HepG2 (cell line): ENCODE measurements at regions not wholly inside any gene's neighbourhood (a gene's known extent, or its start where the extent isn't known, plus 50 kb on each side); places are given as distances from the start of the nearest gene placed in this dataset.

Experiments used
- ARNT2 ChIP-seq: sonication (generic); formaldehyde crosslinking; IDR thresholded peaks from 2 replicates; pipeline ENCODE4 v1.8.0; 2022; ENCODE audit warnings: mild to moderate bottlenecking, low read depth, missing genetic modification reagents, moderate library complexity
- HNRNPLL ChIP-seq: fragments of 200-400 bp; formaldehyde crosslinking; IDR thresholded peaks from 2 replicates; pipeline ENCODE4 v1.6.1; 2017; ENCODE audit warnings: mild to moderate bottlenecking, low read depth, low read length; ENCODE audit not compliant: poor library complexity, severe bottlenecking
- IRF2 ChIP-seq: IDR thresholded peaks from 2 replicates; pipeline ENCODE4 v1.6.1; 2018; ENCODE audit warnings: missing genetic modification reagents, missing compliant biosample characterization
- KAT8 ChIP-seq: IDR thresholded peaks from 2 replicates; pipeline ENCODE4 v1.6.1; 2016; ENCODE audit warnings: missing genetic modification reagents, missing compliant biosample characterization
- KDM5B ChIP-seq: sonication (generic); formaldehyde crosslinking; IDR thresholded peaks from 2 replicates; pipeline ENCODE4 v1.4.0; 2020; ENCODE audit warnings: missing genetic modification reagents, mild to moderate bottlenecking, borderline replicate concordance
- NONO ChIP-seq, 2 experiments: fragments of 450-650 bp in 1 of 2; sonication (generic) in 1 of 2; formaldehyde crosslinking in 1 of 2; IDR thresholded peaks in 1 of 2; conservative IDR thresholded peaks in 1 of 2; 2 replicates each; pipeline versions ENCODE4 v1.6.1 to v1.8.0; 2017 to 2022; ENCODE audit warnings: mild to moderate bottlenecking in 1 of 2, missing genetic modification reagents in 1 of 2, moderate library complexity in 1 of 2
- NR2F2 ChIP-seq: IDR thresholded peaks from 2 replicates; pipeline ENCODE4 v1.6.1; 2012; ENCODE audit warnings: low read depth, inconsistent platforms, borderline replicate concordance
- TBX2 ChIP-seq: sonication (generic); formaldehyde crosslinking; IDR thresholded peaks from 2 replicates; pipeline ENCODE4 v1.5.0; 2020; ENCODE audit warnings: missing genetic modification reagents, mild to moderate bottlenecking, borderline replicate concordance
- TSC22D2 ChIP-seq: sonication (generic); formaldehyde crosslinking; IDR thresholded peaks from 2 replicates; pipeline ENCODE4 v1.5.1; 2020; ENCODE audit warnings: missing genetic modification reagents, mild to moderate bottlenecking, borderline replicate concordance
- ZNF235 ChIP-seq: sonication (generic); formaldehyde crosslinking; IDR thresholded peaks from 2 replicates; pipeline ENCODE4 v1.8.1; 2023; ENCODE audit warnings: mild to moderate bottlenecking, missing genetic modification reagents, borderline replicate concordance
- ZNF567 ChIP-seq: sonication (generic); formaldehyde crosslinking; IDR thresholded peaks from 2 replicates; pipeline ENCODE4 v1.8.1; 2023; ENCODE audit warnings: mild to moderate bottlenecking, missing genetic modification reagents, borderline replicate concordance
- TF ChIP-seq, protein P1 (sequence below): sonication (generic); formaldehyde crosslinking; IDR thresholded peaks from 2 replicates; pipeline ENCODE4 v1.5.1; 2020; ENCODE audit warnings: missing genetic modification reagents, mild to moderate bottlenecking, borderline replicate concordance
- TF ChIP-seq, protein P2 (sequence below): conservative IDR thresholded peaks from 2 replicates; pipeline ENCODE4 v1.6.1; 2018; ENCODE audit warnings: missing genetic modification reagents
- TF ChIP-seq, protein P3 (sequence below), 2 experiments: sonication (generic) in 1 of 2; formaldehyde crosslinking in 1 of 2; IDR thresholded peaks; 2 replicates each; pipeline versions ENCODE4 v1.4.0 to v1.6.1; 2018 to 2020; ENCODE audit warnings: missing genetic modification reagents in 2 of 2, borderline replicate concordance in 1 of 2, low read depth in 1 of 2, mild to moderate bottlenecking in 1 of 2, missing biosample characterization in 1 of 2
- TF ChIP-seq, protein P4 (sequence below): sonication (generic); formaldehyde crosslinking; IDR thresholded peaks from 2 replicates; pipeline ENCODE4 v1.9.0; 2022; ENCODE audit warnings: missing genetic modification reagents, mild to moderate bottlenecking, borderline replicate concordance
- TF ChIP-seq, protein P5 (sequence below): sonication (generic); formaldehyde crosslinking; IDR thresholded peaks from 2 replicates; pipeline ENCODE4 v1.5.0; 2020; ENCODE audit warnings: missing genetic modification reagents

DNA sequence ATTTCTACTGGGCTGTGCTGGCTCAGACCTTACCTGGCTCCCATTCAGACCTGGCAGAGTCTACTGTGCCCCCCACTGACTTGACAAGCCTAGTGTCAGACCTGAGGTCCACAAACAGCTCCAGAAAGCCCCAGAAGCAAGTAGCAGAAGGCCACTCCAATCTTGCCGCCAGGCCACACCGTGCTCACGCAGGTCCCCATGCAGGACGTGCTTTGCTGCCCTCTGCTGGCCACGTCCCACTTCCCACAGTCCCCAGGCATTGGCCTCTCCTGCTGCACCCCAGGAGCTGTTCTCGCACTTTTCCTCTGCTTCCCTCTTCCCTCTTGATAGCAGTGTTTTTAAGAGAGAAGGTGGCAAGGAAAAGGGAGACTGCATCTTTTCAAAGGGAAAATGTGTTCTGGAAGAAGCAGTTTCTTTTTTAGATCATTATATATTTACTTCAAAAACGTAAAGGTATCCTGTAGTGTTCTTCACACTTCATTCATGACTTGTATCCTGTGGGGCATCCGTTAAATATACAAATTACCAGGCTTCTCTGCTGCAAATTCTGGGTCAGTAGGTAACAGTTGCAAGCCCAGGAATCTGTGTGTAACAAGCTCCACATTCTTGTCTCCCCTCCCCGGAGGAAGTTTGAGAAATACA is 81.4 kb upstream of the PAPOLG start (continued):
- TF ChIP-seq, protein P1, sequence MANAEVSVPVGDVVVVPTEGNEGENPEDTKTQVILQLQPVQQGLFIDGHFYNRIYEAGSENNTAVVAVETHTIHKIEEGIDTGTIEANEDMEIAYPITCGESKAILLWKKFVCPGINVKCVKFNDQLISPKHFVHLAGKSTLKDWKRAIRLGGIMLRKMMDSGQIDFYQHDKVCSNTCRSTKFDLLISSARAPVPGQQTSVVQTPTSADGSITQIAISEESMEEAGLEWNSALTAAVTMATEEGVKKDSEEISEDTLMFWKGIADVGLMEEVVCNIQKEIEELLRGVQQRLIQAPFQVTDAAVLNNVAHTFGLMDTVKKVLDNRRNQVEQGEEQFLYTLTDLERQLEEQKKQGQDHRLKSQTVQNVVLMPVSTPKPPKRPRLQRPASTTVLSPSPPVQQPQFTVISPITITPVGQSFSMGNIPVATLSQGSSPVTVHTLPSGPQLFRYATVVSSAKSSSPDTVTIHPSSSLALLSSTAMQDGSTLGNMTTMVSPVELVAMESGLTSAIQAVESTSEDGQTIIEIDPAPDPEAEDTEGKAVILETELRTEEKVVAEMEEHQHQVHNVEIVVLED (CRISPR knock-in tag) = peak; percentile 47; the same call in 1 of the 2 replicates
- no peak for TF ChIP-seq NONO (IDR thresholded peaks at IDR 0.05)
- 0 out of 2 replicates have a peak, but pooled peaks have one; percentile 28 for TF ChIP-seq NONO (CRISPR knock-in tag; conservative IDR thresholded peaks at IDR 0.05)
- 0 out of 2 replicates have a peak, but pooled peaks have one; percentile 23 for TF ChIP-seq KAT8 (CRISPR knock-in tag)
- TF ChIP-seq HNRNPLL = peak; percentile 21
- TF ChIP-seq, protein P2, sequence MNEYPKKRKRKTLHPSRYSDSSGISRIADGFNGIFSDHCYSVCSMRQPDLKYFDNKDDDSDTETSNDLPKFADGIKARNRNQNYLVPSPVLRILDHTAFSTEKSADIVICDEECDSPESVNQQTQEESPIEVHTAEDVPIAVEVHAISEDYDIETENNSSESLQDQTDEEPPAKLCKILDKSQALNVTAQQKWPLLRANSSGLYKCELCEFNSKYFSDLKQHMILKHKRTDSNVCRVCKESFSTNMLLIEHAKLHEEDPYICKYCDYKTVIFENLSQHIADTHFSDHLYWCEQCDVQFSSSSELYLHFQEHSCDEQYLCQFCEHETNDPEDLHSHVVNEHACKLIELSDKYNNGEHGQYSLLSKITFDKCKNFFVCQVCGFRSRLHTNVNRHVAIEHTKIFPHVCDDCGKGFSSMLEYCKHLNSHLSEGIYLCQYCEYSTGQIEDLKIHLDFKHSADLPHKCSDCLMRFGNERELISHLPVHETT (CRISPR knock-in tag) = no peak
- TF ChIP-seq ZNF235 (CRISPR knock-in tag) = no peak
- TF ChIP-seq, protein P3, sequence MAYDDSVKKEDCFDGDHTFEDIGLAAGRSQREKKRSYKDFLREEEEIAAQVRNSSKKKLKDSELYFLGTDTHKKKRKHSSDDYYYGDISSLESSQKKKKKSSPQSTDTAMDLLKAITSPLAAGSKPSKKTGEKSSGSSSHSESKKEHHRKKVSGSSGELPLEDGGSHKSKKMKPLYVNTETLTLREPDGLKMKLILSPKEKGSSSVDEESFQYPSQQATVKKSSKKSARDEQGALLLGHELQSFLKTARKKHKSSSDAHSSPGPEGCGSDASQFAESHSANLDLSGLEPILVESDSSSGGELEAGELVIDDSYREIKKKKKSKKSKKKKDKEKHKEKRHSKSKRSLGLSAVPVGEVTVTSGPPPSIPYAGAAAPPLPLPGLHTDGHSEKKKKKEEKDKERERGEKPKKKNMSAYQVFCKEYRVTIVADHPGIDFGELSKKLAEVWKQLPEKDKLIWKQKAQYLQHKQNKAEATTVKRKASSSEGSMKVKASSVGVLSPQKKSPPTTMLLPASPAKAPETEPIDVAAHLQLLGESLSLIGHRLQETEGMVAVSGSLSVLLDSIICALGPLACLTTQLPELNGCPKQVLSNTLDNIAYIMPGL (CRISPR knock-in tag; IDR thresholded peaks at IDR 0.05; ENCODE audit: borderline replicate concordance in 1 of 2, low read depth in 1 of 2) = peak; percentile 72 to 73; a peak in 3 of 4 replicates
- TF ChIP-seq, protein P4, sequence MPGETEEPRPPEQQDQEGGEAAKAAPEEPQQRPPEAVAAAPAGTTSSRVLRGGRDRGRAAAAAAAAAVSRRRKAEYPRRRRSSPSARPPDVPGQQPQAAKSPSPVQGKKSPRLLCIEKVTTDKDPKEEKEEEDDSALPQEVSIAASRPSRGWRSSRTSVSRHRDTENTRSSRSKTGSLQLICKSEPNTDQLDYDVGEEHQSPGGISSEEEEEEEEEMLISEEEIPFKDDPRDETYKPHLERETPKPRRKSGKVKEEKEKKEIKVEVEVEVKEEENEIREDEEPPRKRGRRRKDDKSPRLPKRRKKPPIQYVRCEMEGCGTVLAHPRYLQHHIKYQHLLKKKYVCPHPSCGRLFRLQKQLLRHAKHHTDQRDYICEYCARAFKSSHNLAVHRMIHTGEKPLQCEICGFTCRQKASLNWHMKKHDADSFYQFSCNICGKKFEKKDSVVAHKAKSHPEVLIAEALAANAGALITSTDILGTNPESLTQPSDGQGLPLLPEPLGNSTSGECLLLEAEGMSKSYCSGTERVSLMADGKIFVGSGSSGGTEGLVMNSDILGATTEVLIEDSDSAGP (CRISPR knock-in tag) = peak; percentile 57; the same call in 1 of the 2 replicates
- TF ChIP-seq KDM5B (CRISPR knock-in tag) = 0 out of 2 replicates have a peak, but pooled peaks have one; percentile 39
- peak; percentile 34; the same call in 1 of the 2 replicates for TF ChIP-seq TBX2 (CRISPR knock-in tag)
- 0 out of 2 replicates have a peak, but pooled peaks have one; percentile 60 for TF ChIP-seq TSC22D2 (CRISPR knock-in tag)
- no peak for TF ChIP-seq NR2F2
- TF ChIP-seq ARNT2 (CRISPR knock-in tag) = peak; percentile 41; the same call in 1 of the 2 replicates
- 0 out of 2 replicates have a peak, but pooled peaks have one; percentile 30 for TF ChIP-seq IRF2 (CRISPR knock-in tag)
- TF ChIP-seq, protein P5, sequence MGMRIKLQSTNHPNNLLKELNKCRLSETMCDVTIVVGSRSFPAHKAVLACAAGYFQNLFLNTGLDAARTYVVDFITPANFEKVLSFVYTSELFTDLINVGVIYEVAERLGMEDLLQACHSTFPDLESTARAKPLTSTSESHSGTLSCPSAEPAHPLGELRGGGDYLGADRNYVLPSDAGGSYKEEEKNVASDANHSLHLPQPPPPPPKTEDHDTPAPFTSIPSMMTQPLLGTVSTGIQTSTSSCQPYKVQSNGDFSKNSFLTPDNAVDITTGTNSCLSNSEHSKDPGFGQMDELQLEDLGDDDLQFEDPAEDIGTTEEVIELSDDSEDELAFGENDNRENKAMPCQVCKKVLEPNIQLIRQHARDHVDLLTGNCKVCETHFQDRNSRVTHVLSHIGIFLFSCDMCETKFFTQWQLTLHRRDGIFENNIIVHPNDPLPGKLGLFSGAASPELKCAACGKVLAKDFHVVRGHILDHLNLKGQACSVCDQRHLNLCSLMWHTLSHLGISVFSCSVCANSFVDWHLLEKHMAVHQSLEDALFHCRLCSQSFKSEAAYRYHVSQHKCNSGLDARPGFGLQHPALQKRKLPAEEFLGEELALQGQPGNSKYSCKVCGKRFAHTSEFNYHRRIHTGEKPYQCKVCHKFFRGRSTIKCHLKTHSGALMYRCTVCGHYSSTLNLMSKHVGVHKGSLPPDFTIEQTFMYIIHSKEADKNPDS = no peak
- 0 out of 2 replicates have a peak, but pooled peaks have one; percentile 21 for TF ChIP-seq ZNF567 (CRISPR knock-in tag)
